ENCODE measurements at regions not wholly inside any gene's neighbourhood (a gene's known extent, or its start where the extent isn't known, plus 50 kb on each side); places are given as distances from the start of the nearest gene placed in this dataset.
"Not testable (repeated sequence)": the region's sequence is repeated elsewhere in the genome, so short reads cannot be mapped to it uniquely, and the experiment has no call there.

DNA sequence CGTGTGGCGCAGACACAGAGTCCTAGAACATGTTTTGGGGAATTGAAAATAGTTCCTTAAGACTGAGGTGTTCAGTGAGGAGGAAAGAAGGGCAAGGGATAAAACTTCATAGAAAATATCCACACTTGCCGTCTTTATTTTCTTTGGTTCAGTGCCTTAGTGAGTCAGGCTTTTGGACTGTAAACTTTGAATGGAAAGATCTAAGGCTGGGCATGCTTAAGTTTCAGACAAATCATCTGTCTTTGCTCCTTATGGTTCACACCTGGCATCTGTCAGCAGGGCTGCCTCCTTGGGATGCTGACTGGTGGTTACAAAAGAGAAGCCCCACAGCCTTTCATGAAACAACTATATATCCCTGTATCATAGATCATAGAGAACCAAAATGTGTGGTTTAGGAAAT lies 136.3 kb upstream of the PRICKLE1 start:
- Mint-ChIP-seq H3K27me3 (ENCODE audit: low read depth) (no peaks in the 10 kb centered on the region), H3K4me1 (no peaks in the 10 kb centered on the region), H3K36me3 (no peaks in the 10 kb centered on the region; the same call in 1 of the 2 replicates), H3K4me3 (no peak overlapping the region), H3K27ac (no peak overlapping the region), H3K9me3 (peaks cover 4% of the 10 kb centered on the region; the same call in 1 of the 2 replicates)
- DNase-seq (ENCODE audit: low spot score) = no peak
- ATAC-seq = no peak
- CTCF ChIA-PET = no interaction called here
- TF ChIP-seq, protein P1, sequence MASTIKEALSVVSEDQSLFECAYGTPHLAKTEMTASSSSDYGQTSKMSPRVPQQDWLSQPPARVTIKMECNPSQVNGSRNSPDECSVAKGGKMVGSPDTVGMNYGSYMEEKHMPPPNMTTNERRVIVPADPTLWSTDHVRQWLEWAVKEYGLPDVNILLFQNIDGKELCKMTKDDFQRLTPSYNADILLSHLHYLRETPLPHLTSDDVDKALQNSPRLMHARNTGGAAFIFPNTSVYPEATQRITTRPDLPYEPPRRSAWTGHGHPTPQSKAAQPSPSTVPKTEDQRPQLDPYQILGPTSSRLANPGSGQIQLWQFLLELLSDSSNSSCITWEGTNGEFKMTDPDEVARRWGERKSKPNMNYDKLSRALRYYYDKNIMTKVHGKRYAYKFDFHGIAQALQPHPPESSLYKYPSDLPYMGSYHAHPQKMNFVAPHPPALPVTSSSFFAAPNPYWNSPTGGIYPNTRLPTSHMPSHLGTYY (CRISPR knock-in tag; IDR thresholded peaks at IDR 0.05) = no peak
- TF ChIP-seq ZNF423 (CRISPR knock-in tag; IDR thresholded peaks at IDR 0.05) (no peak), SP1 (CRISPR knock-in tag; conservative IDR thresholded peaks at IDR 0.05) (no peak)
- POLR2A ChIA-PET = no interaction called here

DNA sequence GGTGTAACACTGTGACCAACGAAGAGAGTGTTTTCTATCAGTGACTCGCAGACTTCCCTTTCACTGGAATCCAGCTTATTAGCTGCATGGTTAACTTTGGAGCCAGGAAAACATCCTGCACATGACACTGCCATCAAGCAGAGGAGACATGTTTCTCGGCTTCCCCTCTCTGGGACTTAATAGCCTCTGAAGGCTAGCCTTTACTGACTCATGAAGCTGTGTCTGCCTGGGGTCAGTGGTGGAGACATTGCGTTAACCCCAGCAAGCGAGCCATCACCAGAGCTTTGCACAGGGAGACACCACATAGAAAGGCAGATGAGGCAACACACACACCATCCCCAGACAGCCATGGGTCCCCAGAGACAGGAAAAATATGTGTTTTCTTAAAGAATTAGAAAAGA lies 126.9 kb upstream of the PRICKLE1 start:
- no peak for TF ChIP-seq SMAD4 (CRISPR knock-in tag; IDR thresholded peaks at IDR 0.05)
- no peak for TF ChIP-seq OVOL2 (CRISPR knock-in tag; IDR thresholded peaks at IDR 0.05; ENCODE audit: borderline replicate concordance)
- TF ChIP-seq, protein P2, sequence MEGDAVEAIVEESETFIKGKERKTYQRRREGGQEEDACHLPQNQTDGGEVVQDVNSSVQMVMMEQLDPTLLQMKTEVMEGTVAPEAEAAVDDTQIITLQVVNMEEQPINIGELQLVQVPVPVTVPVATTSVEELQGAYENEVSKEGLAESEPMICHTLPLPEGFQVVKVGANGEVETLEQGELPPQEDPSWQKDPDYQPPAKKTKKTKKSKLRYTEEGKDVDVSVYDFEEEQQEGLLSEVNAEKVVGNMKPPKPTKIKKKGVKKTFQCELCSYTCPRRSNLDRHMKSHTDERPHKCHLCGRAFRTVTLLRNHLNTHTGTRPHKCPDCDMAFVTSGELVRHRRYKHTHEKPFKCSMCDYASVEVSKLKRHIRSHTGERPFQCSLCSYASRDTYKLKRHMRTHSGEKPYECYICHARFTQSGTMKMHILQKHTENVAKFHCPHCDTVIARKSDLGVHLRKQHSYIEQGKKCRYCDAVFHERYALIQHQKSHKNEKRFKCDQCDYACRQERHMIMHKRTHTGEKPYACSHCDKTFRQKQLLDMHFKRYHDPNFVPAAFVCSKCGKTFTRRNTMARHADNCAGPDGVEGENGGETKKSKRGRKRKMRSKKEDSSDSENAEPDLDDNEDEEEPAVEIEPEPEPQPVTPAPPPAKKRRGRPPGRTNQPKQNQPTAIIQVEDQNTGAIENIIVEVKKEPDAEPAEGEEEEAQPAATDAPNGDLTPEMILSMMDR (IDR thresholded peaks at IDR 0.05) = no peak
- no peak for TF ChIP-seq SP1 (CRISPR knock-in tag; conservative IDR thresholded peaks at IDR 0.05)
- TF ChIP-seq CREB1 (CRISPR knock-in tag; IDR thresholded peaks at IDR 0.05) = no peak
- no peak for TF ChIP-seq CBFB (CRISPR knock-in tag; IDR thresholded peaks at IDR 0.05; ENCODE audit: low read depth)
- TF ChIP-seq, protein P1 (CRISPR knock-in tag; IDR thresholded peaks at IDR 0.05) = no peak
- TF ChIP-seq, protein P3, sequence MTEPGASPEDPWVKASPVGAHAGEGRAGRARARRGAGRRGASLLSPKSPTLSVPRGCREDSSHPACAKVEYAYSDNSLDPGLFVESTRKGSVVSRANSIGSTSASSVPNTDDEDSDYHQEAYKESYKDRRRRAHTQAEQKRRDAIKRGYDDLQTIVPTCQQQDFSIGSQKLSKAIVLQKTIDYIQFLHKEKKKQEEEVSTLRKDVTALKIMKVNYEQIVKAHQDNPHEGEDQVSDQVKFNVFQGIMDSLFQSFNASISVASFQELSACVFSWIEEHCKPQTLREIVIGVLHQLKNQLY (CRISPR knock-in tag; IDR thresholded peaks at IDR 0.05) = no peak
- no peak overlapping the region for H3K27ac Mint-ChIP-seq
- ChIA-PET POLR2A (no interaction called here), CTCF (no interaction called here)
- peaks cover 3% of the 10 kb centered on the region; the same call in 1 of the 2 replicates for H3K36me3 Mint-ChIP-seq
- no peaks in the 10 kb centered on the region for H3K27me3 Mint-ChIP-seq (ENCODE audit: low read depth)
- H3K4me1 Mint-ChIP-seq = no peaks in the 10 kb centered on the region
- no peak for ATAC-seq
- no peak for DNase-seq (ENCODE audit: low spot score)
- no peak overlapping the region for H3K4me3 Mint-ChIP-seq
- peaks cover 37% of the 10 kb centered on the region for H3K9me3 Mint-ChIP-seq

DNA sequence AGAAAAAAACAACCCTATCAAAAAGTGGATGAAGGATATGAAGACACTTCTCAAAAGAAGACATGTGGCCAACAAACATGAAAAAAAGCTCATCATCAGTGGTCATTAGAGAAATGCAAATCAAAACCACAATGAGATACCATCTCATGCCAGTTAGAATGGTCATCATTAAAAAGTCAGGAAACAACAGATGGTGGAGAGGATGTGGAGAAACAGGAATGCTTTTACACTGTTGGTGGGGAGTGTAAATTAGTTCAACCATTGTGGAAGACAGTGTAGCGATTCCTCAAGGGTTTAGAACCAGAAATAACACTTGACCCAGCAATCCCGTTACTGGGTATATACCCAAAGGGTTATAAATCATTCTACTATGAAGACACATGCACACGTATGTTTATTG lies 124.0 kb upstream of the PRICKLE1 start:
- H3K27me3 Mint-ChIP-seq (ENCODE audit: low read depth); CTCF ChIA-PET; H3K36me3 Mint-ChIP-seq; ATAC-seq; H3K27ac Mint-ChIP-seq; POLR2A ChIA-PET; H3K4me3 Mint-ChIP-seq; H3K4me1 Mint-ChIP-seq; DNase-seq (ENCODE audit: low spot score): not testable (repeated sequence)
- H3K9me3 Mint-ChIP-seq = peaks cover 40% of the 10 kb centered on the region

DNA sequence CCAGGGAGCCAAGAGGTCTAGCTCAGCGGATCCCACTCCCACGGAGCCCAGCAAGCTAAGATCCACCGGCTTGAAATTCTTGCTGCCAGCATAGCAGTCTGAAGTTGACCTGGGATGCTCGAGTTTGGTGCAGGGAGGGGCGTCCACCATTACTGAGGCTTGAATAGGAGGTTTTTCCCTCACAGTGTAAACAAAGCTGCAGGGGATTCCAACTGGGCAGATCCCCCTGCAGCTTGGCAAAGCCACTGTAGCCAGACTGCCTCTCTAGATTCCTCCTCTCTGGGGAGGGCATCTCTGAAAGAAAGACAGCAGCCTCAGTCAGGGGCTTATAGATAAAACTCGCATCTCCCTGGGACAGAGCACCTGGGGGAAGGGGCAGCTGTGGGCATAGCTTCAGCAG lies 118.8 kb upstream of the PRICKLE1 start:
- H3K9me3 Mint-ChIP-seq = peaks cover 19% of the 10 kb centered on the region
- CTCF ChIA-PET; H3K4me3 Mint-ChIP-seq; H3K36me3 Mint-ChIP-seq; H3K27ac Mint-ChIP-seq; H3K27me3 Mint-ChIP-seq (ENCODE audit: low read depth); POLR2A ChIA-PET; ATAC-seq; H3K4me1 Mint-ChIP-seq; DNase-seq (ENCODE audit: low spot score): not testable (repeated sequence)

DNA sequence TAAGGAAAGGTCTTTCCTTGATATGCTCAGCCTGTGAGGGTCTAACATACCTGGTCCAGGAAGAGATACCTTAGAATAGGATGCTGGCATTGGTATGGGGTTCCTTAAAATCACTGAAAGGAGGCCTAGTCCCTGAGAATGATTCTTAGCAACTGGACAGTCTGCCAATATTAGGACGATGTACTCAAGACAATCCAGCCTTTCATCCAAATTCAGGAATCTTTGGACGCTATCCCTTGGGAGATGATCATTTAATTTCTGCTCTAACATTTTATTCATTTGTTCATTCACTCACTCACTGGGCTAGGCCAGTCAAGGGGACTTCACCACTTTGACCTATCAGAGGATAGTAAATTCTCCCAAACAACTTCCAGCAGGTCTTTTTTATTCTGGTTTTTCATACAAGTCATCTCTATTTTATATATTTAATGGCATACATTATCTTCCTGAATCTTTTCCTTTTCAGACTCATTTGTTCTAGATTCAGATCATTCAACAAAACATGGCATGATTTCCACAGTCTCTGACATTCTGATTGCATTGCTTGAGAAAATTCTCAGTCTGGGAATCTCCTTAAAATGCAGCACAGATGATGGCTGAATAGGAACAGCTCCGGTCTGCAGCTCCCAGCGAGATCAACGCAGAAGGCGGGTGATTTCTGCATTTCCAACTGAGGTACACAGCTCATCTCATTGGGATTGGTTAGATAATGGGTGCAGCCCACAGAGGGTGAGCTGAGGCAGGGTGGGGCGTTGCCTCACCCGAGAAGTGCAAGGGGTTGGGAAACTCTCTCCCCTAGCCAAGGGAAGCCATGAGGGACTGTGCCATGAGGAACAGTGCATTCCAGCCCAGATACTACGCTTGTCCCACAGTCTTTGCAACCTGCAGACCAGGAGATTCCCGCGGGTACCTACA lies 118.0 kb upstream of the PRICKLE1 start:
- H3K27me3 Mint-ChIP-seq (ENCODE audit: low read depth) = no peaks in the 10 kb centered on the region
- H3K36me3 Mint-ChIP-seq = no peaks in the 10 kb centered on the region
- H3K9me3 Mint-ChIP-seq = peaks cover 11% of the 10 kb centered on the region
- no peaks in the 10 kb centered on the region for H3K4me1 Mint-ChIP-seq
- DNase-seq (ENCODE audit: low spot score) (no peak), ATAC-seq (no peak)
- ChIA-PET POLR2A (interaction anchor here (0.6 kb wide), 1 partner anchor 416 kb away, joined by 3 read pairs; no protein-coding TSS in a partner anchor), CTCF (no interaction called here)
- H3K27ac Mint-ChIP-seq = no peak overlapping the region
- H3K4me3 Mint-ChIP-seq = no peak overlapping the region
- TF ChIP-seq, protein P4, sequence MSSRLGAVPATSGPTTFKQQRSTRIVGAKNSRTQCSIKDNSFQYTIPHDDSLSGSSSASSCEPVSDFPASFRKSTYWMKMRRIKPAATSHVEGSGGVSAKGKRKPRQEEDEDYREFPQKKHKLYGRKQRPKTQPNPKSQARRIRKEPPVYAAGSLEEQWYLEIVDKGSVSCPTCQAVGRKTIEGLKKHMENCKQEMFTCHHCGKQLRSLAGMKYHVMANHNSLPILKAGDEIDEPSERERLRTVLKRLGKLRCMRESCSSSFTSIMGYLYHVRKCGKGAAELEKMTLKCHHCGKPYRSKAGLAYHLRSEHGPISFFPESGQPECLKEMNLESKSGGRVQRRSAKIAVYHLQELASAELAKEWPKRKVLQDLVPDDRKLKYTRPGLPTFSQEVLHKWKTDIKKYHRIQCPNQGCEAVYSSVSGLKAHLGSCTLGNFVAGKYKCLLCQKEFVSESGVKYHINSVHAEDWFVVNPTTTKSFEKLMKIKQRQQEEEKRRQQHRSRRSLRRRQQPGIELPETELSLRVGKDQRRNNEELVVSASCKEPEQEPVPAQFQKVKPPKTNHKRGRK (CRISPR knock-in tag; IDR thresholded peaks at IDR 0.05; ENCODE audit: borderline replicate concordance) = no peak
- no peak for TF ChIP-seq RELA (CRISPR knock-in tag; IDR thresholded peaks at IDR 0.05; ENCODE audit: borderline replicate concordance)
- TF ChIP-seq NFYB (CRISPR knock-in tag; conservative IDR thresholded peaks at IDR 0.05; ENCODE audit: low read depth) = no peak
- TF ChIP-seq, protein P5, sequence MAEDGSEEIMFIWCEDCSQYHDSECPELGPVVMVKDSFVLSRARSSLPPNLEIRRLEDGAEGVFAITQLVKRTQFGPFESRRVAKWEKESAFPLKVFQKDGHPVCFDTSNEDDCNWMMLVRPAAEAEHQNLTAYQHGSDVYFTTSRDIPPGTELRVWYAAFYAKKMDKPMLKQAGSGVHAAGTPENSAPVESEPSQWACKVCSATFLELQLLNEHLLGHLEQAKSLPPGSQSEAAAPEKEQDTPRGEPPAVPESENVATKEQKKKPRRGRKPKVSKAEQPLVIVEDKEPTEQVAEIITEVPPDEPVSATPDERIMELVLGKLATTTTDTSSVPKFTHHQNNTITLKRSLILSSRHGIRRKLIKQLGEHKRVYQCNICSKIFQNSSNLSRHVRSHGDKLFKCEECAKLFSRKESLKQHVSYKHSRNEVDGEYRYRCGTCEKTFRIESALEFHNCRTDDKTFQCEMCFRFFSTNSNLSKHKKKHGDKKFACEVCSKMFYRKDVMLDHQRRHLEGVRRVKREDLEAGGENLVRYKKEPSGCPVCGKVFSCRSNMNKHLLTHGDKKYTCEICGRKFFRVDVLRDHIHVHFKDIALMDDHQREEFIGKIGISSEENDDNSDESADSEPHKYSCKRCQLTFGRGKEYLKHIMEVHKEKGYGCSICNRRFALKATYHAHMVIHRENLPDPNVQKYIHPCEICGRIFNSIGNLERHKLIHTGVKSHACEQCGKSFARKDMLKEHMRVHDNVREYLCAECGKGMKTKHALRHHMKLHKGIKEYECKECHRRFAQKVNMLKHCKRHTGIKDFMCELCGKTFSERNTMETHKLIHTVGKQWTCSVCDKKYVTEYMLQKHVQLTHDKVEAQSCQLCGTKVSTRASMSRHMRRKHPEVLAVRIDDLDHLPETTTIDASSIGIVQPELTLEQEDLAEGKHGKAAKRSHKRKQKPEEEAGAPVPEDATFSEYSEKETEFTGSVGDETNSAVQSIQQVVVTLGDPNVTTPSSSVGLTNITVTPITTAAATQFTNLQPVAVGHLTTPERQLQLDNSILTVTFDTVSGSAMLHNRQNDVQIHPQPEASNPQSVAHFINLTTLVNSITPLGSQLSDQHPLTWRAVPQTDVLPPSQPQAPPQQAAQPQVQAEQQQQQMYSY (CRISPR knock-in tag; IDR thresholded peaks at IDR 0.05) = no peak
- TF ChIP-seq ZNF396 (CRISPR knock-in tag; IDR thresholded peaks at IDR 0.05; ENCODE audit: borderline replicate concordance) = no peak

Data from WTC11 (cell line).